Suprapubic skin (tissue), 4 donors: ENCODE measurements at regions not wholly inside any gene's neighbourhood (a gene's known extent, or its start where the extent isn't known, plus 50 kb on each side); places are given as distances from the start of the nearest gene placed in this dataset.

Experiments used
- DNase-seq, 2 donors: peaks; one replicate each; pipeline ENCODE4 v3.0.0-alpha.2; 2019; ENCODE audit warnings: low spot score in 2 of 2
- H3K27ac ChIP-seq: fragments of 200-600 bp; sonication (generic); one replicate; pipeline ENCODE4 v1.5.1; 2019
- H3K27me3 ChIP-seq: fragments of 200-600 bp; sonication (generic); one replicate; pipeline ENCODE4 v1.5.1; 2019
- H3K36me3 ChIP-seq: fragments of 200-600 bp; sonication (generic); one replicate; pipeline ENCODE4 v1.5.1; 2019
- H3K4me1 ChIP-seq: fragments of 200-600 bp; sonication (generic); one replicate; pipeline ENCODE4 v1.5.1; 2019
- H3K4me3 ChIP-seq: fragments of 200-600 bp; sonication (generic); one replicate; pipeline ENCODE4 v1.5.1; 2019; ENCODE audit warnings: mild to moderate bottlenecking
- H3K9me3 ChIP-seq: fragments of 200-600 bp; sonication (generic); one replicate; pipeline ENCODE4 v1.5.1; 2019
- EP300 ChIP-seq: sonication (generic); formaldehyde crosslinking; IDR thresholded peaks from one replicate; pipeline ENCODE4 v1.6.1; 2017; ENCODE audit warnings: antibody characterized with exemption
- POLR2A ChIP-seq, 2 donors: fragments of 450-650 bp; IDR thresholded peaks; one replicate each; pipeline ENCODE4 v1.6.1; 2017; ENCODE audit warnings: antibody characterized with exemption in 2 of 2, mild to moderate bottlenecking in 2 of 2, moderate library complexity in 2 of 2
- POLR2AphosphoS5 ChIP-seq, 3 donors: sonication (generic); formaldehyde crosslinking; IDR thresholded peaks; one replicate each; pipeline ENCODE4 v1.6.1; 2017; ENCODE audit warnings: antibody characterized with exemption in 3 of 3
- WGBS: methylation state at CpG from one replicate; pipeline ENCODE4 v1.1.5; 2018; 5-methylcytosine and 5-hydroxymethylcytosine counted together
- TF ChIP-seq, protein P1 (sequence below), 2 donors: fragments of 200-600 bp in 1 of 2; fragments of 450-650 bp in 1 of 2; sonication (generic) in 1 of 2; IDR thresholded peaks; one replicate each; pipeline ENCODE4 v1.5.1; 2016 to 2019; ENCODE audit warnings: antibody characterized with exemption in 2 of 2, mild to moderate bottlenecking in 1 of 2, moderate library complexity in 1 of 2

DNA sequence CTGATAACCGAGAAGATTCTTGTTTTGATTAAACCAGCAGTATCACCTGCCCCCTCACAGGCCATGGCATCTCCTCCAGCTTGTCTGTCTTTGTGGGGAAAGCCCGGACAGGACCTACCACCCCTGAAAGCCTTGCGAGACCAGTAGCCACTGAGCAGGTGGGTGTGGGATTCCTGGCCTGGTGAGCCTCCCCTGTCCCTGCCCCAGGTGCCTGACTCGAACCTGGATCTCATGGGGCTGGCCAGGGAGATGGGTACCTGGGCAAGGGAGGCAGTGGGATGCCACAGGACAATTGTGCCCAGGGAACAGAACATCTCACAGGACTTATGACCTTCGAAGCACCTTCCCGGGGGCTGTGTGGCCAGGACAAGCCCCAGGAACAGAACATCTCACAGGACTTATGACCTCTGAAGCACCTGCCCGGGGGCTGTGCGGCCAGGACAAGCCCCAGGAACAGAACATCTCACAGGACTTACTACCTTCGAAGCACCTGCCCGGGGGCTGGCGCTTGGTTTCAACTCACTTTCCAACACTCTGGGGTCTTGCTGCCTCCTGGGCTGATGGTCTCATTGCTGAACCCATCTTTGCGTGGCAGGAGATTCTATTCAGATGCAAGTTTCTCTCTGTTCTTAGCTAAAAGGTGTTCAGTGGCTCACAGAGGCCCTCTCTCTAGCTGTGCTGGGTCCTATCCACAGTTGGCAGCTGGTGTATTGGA, 854.5 kb downstream of the BRD1 start:
- Histone ChIP-seq H3K27ac (no peak overlapping the region), H3K27me3 (peaks cover 39% of the 10 kb centered on the region), H3K4me3 (no peak overlapping the region), H3K9me3 (no peaks in the 10 kb centered on the region), H3K4me1 (no peaks in the 10 kb centered on the region), H3K36me3 (no peaks in the 10 kb centered on the region)
- TF ChIP-seq EP300 (no peak), POLR2A (IDR thresholded peaks at IDR 0.05) (no peak), POLR2AphosphoS5 (IDR thresholded peaks at IDR 0.05) (no peak)
- TF ChIP-seq, protein P1, sequence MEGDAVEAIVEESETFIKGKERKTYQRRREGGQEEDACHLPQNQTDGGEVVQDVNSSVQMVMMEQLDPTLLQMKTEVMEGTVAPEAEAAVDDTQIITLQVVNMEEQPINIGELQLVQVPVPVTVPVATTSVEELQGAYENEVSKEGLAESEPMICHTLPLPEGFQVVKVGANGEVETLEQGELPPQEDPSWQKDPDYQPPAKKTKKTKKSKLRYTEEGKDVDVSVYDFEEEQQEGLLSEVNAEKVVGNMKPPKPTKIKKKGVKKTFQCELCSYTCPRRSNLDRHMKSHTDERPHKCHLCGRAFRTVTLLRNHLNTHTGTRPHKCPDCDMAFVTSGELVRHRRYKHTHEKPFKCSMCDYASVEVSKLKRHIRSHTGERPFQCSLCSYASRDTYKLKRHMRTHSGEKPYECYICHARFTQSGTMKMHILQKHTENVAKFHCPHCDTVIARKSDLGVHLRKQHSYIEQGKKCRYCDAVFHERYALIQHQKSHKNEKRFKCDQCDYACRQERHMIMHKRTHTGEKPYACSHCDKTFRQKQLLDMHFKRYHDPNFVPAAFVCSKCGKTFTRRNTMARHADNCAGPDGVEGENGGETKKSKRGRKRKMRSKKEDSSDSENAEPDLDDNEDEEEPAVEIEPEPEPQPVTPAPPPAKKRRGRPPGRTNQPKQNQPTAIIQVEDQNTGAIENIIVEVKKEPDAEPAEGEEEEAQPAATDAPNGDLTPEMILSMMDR (IDR thresholded peaks at IDR 0.05): no peak
- 87% methylated on average over 8 of the region's 12 CpGs for WGBS
- no peak for DNase-seq

DNA sequence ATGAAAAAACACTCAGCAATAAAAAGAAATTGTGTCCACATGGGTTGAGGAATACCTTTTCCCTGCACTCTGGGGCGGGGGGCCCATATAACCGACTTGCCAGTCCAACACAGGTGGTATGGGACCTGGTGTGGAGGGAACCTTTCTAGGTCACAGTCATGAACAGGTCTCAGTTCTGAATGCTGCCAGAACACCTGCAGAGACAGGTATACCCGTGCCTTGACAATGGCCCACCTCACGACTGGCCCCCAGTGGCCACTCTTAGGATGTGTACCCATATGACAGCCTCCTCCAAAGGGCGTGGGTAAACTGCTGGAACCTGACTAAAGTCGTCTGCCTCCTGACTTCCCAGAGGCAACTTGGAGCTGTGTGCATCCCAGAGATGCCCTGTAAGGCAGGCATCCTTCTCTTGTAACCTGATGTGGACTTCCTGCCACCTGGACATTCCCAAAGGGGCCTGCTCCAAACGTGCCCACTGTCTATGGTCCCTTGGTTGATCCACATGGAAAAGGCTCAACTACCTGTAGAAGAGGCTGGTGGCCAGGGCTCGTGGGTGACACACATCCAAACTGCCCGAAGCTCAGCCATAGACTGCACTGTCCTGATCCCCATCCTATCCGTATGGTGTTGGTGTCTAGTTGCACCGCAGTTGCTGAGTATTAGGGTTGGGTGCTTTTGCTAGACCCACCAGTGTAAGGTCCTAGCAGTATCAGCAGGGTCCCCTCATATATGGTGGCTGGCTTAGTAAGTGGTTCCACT, 859.3 kb downstream of the BRD1 start:
- H3K4me1 ChIP-seq: no peaks in the 10 kb centered on the region
- no peak overlapping the region for H3K4me3 ChIP-seq
- H3K9me3 ChIP-seq: no peaks in the 10 kb centered on the region
- TF ChIP-seq, protein P1 (IDR thresholded peaks at IDR 0.05): peak in 1 of 2 donors; percentile 48
- TF ChIP-seq POLR2A (IDR thresholded peaks at IDR 0.05): no peak
- 26% methylated on average over 7 of the region's 11 CpGs for WGBS
- DNase-seq: peak in 1 of 2 donors; percentile 16
- H3K27ac ChIP-seq: no peak overlapping the region
- peaks cover 2% of the 10 kb centered on the region for H3K27me3 ChIP-seq
- H3K36me3 ChIP-seq: no peaks in the 10 kb centered on the region

DNA sequence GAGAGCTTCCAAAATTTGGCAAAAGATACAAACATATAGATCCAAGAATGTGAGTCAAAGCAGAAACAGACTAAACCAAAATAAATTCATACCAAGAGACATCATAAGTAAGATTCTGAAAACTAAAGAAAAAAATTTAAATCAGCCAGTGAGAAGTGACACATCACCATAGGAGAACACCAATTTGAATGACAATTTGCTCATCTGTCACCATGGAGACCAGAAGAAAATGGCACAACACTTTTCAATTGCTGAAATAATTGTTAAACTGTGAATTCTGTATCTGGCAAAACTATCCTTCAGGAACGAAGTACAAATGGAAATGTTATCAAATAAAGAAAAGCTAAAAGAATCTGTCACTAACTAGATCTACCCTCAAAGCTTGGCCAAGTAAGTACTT, 864.3 kb downstream of the BRD1 start:
- H3K9me3 ChIP-seq: no peaks in the 10 kb centered on the region
- TF ChIP-seq POLR2AphosphoS5 (IDR thresholded peaks at IDR 0.05): no peak
- no peak for TF ChIP-seq EP300
- TF ChIP-seq POLR2A (IDR thresholded peaks at IDR 0.05): no peak
- TF ChIP-seq, protein P1 (IDR thresholded peaks at IDR 0.05): no peak
- H3K4me3 ChIP-seq: no peak overlapping the region
- no peaks in the 10 kb centered on the region for H3K4me1 ChIP-seq
- no peak for DNase-seq
- 60% methylated on average over 1 of the region's 1 CpG for WGBS
- no peak overlapping the region for H3K27ac ChIP-seq
- H3K36me3 ChIP-seq: no peaks in the 10 kb centered on the region
- H3K27me3 ChIP-seq: peaks cover 35% of the 10 kb centered on the region

DNA sequence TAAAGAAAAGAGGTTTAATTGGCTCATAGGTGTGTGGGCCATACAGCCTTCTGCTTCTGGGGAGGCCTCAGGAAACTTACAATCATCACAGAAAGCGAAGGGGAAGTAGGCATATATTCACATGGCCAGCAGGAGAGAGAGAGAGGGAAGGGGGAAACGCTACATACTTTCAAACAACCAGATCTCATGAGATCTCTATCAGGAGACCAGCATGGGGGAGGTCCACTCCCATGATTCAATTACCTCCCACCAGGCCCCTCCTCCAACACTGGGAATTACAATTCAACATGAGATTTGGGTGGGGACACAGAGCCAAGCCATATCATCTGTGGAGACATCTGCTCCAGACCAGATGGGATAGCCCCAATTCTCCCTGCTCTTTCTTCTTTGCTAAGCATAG, 866.0 kb downstream of the BRD1 start:
- Histone ChIP-seq H3K4me3 (no peak overlapping the region), H3K9me3 (no peaks in the 10 kb centered on the region), H3K36me3 (no peaks in the 10 kb centered on the region), H3K27me3 (peaks cover 42% of the 10 kb centered on the region), H3K4me1 (no peaks in the 10 kb centered on the region), H3K27ac (no peak overlapping the region)
- WGBS: 61% methylated on average over 2 of the region's 2 CpGs
- TF ChIP-seq, protein P1 (IDR thresholded peaks at IDR 0.05): no peak
- TF ChIP-seq EP300 (no peak), POLR2AphosphoS5 (IDR thresholded peaks at IDR 0.05) (no peak), POLR2A (IDR thresholded peaks at IDR 0.05) (no peak)
- peak in 1 of 2 donors; percentile 16 for DNase-seq

DNA sequence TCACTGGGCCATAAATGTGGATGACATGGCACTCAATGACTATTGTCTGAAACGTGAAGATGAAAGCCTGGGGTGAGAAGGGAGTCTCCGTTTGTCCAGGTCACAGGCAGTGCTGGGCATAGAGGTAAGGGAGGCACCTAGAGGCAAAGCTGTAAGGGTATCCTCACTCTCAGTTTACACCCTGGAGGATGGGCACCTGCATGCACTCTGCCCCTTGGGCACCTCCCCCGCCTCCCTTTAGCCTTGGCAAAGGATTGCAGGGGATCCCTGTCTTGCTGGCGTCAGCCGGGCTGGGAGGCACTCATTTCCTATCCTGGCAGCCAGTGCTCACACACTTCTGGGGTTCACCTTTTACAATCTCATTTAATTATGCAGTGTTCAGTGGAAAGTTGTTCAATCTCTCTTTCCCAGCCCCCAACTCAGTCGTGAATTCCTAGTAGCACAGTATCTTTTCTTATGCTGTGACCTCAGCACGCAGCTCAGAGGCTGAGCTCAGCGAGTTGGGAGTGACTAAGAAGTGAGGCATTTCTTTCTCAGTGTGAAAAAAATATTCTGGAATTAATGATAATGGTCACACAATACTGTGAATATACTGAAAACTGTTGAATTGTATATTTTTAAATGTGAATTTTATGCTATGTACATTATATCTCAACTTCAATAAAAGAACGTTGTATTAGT, 866.6 kb downstream of the BRD1 start:
- WGBS: 37% methylated on average over 9 of the region's 9 CpGs
- TF ChIP-seq, protein P1 (IDR thresholded peaks at IDR 0.05): no peak
- no peak for TF ChIP-seq EP300
- no peak for TF ChIP-seq POLR2A (IDR thresholded peaks at IDR 0.05)
- TF ChIP-seq POLR2AphosphoS5 (IDR thresholded peaks at IDR 0.05): no peak
- H3K4me1 ChIP-seq: no peaks in the 10 kb centered on the region
- no peaks in the 10 kb centered on the region for H3K36me3 ChIP-seq
- H3K4me3 ChIP-seq: no peak overlapping the region
- H3K27ac ChIP-seq: no peak overlapping the region
- no peaks in the 10 kb centered on the region for H3K9me3 ChIP-seq
- peaks cover 42% of the 10 kb centered on the region for H3K27me3 ChIP-seq
- DNase-seq: peak in 1 of 2 donors; percentile 7
